H1 (cell line): ENCODE measurements at regions not wholly inside any gene's neighbourhood (a gene's known extent, or its start where the extent isn't known, plus 50 kb on each side); places are given as distances from the start of the nearest gene placed in this dataset.

Experiments used
- CEBPB ChIP-seq: IDR thresholded peaks from 2 replicates; pipeline ENCODE4 v1.6.1; 2012; ENCODE audit warnings: low read depth, low read length
- CHD2 ChIP-seq: IDR thresholded peaks from 2 replicates; pipeline ENCODE4 v1.6.1; 2012; ENCODE audit warnings: low read length, improper control_type of control experiment
- NRF1 ChIP-seq: IDR thresholded peaks from 2 replicates; pipeline ENCODE4 v1.6.1; 2011; ENCODE audit warnings: mild to moderate bottlenecking, low read depth, low read length, improper control_type of control experiment
- SP2 ChIP-seq: IDR thresholded peaks from 2 replicates; pipeline ENCODE4 v1.6.1; 2012; ENCODE audit warnings: mild to moderate bottlenecking, low read length, inconsistent platforms
- ZNF274 ChIP-seq: IDR thresholded peaks from 2 replicates; pipeline ENCODE4 v1.7.0; 2012; ENCODE audit warnings: low read length, borderline replicate concordance; ENCODE audit errors: extremely low read depth

DNA sequence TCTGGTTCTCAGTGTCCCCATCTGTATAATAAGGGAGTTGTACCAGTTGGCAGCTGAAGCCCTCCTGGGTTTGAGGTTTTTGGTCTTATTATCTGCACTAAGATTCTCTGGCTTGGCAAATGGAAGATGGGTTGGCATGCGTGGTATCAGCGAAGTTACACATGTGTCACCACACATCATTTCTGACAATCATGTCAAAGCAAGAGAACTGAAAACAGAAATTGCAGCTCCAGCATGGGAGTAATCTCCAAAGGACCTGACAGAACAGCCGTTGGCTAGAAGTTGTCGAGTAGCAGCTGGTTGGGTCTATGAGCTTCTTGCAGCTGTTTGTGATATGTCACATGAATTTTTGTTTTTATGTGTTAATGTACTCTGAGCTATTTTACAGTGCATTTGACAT lies 317.4 kb downstream of the SLC4A3 start (continued):
- TF ChIP-seq ZNF274 (no peak), SP2 (no peak), NRF1 (no peak), CEBPB (no peak), CHD2 (no peak)
